Activated CD8-positive, alpha-beta T cell treated with anti-CD3 and anti-CD28 coated beads, Interleukin-2, amount 10 ng/mL, durations not matched to agents 7 days and 5 days (primary cell): ENCODE measurements at regions not wholly inside any gene's neighbourhood (a gene's known extent, or its start where the extent isn't known, plus 50 kb on each side); places are given as distances from the start of the nearest gene placed in this dataset.

Experiments used
- ATAC-seq: fragments of 150-1000 bp; cut with Tn5 transposase; one replicate; pipeline ENCODE4 v1.10.0; 2021; ENCODE audit warnings: moderate library complexity
- CTCF ChIA-PET: fragments of 350-600 bp; sonication (Branson Sonifier 250); formaldehyde crosslinking; loops from one replicate; lab custom pipeline; 2021; ENCODE audit warnings: antibody characterized with exemption; lab: Charles Lee
- POLR2A ChIA-PET: fragments of 350-600 bp; sonication (Branson Sonifier 250); formaldehyde crosslinking; loops from one replicate; lab custom pipeline; 2021; ENCODE audit warnings: antibody characterized with exemption; lab: Charles Lee
- DNase-seq: peaks from one replicate; pipeline ENCODE4 v3.0.0-alpha.2; 2020
- H3K27ac Mint-ChIP-seq: one replicate; pipeline ENCODE4 v1.8.0; 2021; ENCODE audit warnings: mild to moderate bottlenecking, mixed read lengths
- H3K27me3 Mint-ChIP-seq: one replicate; pipeline ENCODE4 v1.8.0; 2021; ENCODE audit warnings: low read depth, mixed read lengths
- H3K36me3 Mint-ChIP-seq: one replicate; pipeline ENCODE4 v1.8.0; 2021; ENCODE audit warnings: low read depth, mixed read lengths
- H3K4me1 Mint-ChIP-seq: one replicate; pipeline ENCODE4 v1.8.0; 2021; ENCODE audit warnings: low read depth, mixed read lengths
- H3K4me3 Mint-ChIP-seq: one replicate; pipeline ENCODE4 v1.8.0; 2021; ENCODE audit warnings: mild to moderate bottlenecking, mixed read lengths
- H3K9me3 Mint-ChIP-seq: one replicate; pipeline ENCODE4 v1.8.0; 2022; ENCODE audit warnings: mixed read lengths; ENCODE audit not compliant: insufficient read depth

- H3K4me1 Mint-ChIP-seq: no peaks in the 10 kb centered on the region
- CTCF ChIA-PET: no interaction called here
- H3K36me3 Mint-ChIP-seq: no peaks in the 10 kb centered on the region
- DNase-seq (no peak), ATAC-seq (no peak)
- POLR2A ChIA-PET: no interaction called here
- no peaks in the 10 kb centered on the region for H3K9me3 Mint-ChIP-seq
- H3K27ac Mint-ChIP-seq: no peak overlapping the region
- no peak overlapping the region for H3K4me3 Mint-ChIP-seq
- H3K27me3 Mint-ChIP-seq: peaks cover 6% of the 10 kb centered on the region
Measured at GRCh38 chr10:78945838-78946237, 122.9 kb upstream of the ZMIZ1 start.

- Mint-ChIP-seq H3K27ac (no peak overlapping the region), H3K36me3 (no peaks in the 10 kb centered on the region), H3K4me3 (no peak overlapping the region), H3K9me3 (no peaks in the 10 kb centered on the region), H3K4me1 (no peaks in the 10 kb centered on the region), H3K27me3 (peaks cover 6% of the 10 kb centered on the region)
- ATAC-seq (no peak), DNase-seq (no peak)
- CTCF ChIA-PET: no interaction called here
- POLR2A ChIA-PET: no interaction called here
Measured at GRCh38 chr10:78947226-78947625, 121.5 kb upstream of the ZMIZ1 start.

DNA sequence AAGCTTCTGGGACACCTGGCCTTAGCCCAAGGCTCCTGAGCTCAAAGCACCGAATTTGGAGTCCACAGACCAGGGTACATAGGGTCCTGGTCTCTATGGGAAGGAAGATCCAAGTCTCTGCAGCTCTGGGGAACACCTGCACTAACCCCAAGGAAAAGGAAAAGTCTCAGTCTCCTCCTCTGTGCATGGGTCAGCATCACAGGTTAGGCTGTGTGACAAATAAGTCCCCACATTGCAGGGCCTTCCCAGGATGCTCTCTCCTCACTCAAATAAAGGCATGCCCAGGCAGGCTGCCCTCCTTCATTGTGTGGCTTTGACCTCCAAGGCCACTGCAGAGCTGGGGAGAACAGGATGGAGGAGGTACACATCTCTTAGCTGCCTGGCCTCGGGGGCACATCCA is 121.0 kb upstream of the ZMIZ1 start:
- no peaks in the 10 kb centered on the region for H3K9me3 Mint-ChIP-seq
- peaks cover 6% of the 10 kb centered on the region for H3K27me3 Mint-ChIP-seq
- no peak overlapping the region for H3K27ac Mint-ChIP-seq
- no peaks in the 10 kb centered on the region for H3K36me3 Mint-ChIP-seq
- DNase-seq (no peak), ATAC-seq (no peak)
- ChIA-PET CTCF (no interaction called here), POLR2A (no interaction called here)
- H3K4me3 Mint-ChIP-seq: no peak overlapping the region
- H3K4me1 Mint-ChIP-seq: no peaks in the 10 kb centered on the region

DNA sequence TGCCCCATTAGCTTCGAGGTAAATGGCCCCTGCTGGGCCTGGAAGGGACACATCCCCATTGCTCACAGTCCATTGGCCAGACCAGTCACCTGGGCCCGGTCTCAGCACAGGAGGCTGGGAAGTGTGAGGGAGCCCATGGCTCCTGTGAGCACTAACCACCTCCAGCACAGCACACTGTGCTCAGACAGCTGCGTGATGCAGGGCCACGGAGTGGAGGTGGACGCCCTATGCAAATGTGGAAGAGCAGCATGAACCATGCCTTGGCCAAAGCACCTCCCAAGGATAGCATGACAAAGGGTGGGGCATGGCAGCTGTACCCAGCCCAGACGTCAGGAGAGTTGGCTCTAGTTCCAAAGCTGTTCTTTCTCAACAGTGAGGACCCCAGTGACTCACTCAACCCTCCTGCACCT is 120.1 kb upstream of the ZMIZ1 start:
- POLR2A ChIA-PET: no interaction called here

GRCh38 chr10:78950656-78951587 is 117.8 kb upstream of the ZMIZ1 start:
- H3K9me3 Mint-ChIP-seq: no peaks in the 10 kb centered on the region
- H3K4me1 Mint-ChIP-seq: no peaks in the 10 kb centered on the region
- DNase-seq (no peak), ATAC-seq (no peak)
- no peaks in the 10 kb centered on the region for H3K27me3 Mint-ChIP-seq
- H3K36me3 Mint-ChIP-seq: no peaks in the 10 kb centered on the region
- ChIA-PET POLR2A (no interaction called here), CTCF (interaction anchor here (0.6 kb wide), 1 partner anchor 244 kb away, joined by 3 read pairs; no protein-coding TSS in a partner anchor)
- H3K4me3 Mint-ChIP-seq: no peak overlapping the region
- H3K27ac Mint-ChIP-seq: no peak overlapping the region

More for the DNA sequence above, 120.1 kb upstream of the ZMIZ1 start:
- Mint-ChIP-seq H3K4me3 (no peak overlapping the region), H3K36me3 (no peaks in the 10 kb centered on the region), H3K9me3 (no peaks in the 10 kb centered on the region), H3K4me1 (no peaks in the 10 kb centered on the region), H3K27me3 (peaks cover 6% of the 10 kb centered on the region), H3K27ac (no peak overlapping the region)
- CTCF ChIA-PET: no interaction called here
- no peak for ATAC-seq
- no peak for DNase-seq

DNA sequence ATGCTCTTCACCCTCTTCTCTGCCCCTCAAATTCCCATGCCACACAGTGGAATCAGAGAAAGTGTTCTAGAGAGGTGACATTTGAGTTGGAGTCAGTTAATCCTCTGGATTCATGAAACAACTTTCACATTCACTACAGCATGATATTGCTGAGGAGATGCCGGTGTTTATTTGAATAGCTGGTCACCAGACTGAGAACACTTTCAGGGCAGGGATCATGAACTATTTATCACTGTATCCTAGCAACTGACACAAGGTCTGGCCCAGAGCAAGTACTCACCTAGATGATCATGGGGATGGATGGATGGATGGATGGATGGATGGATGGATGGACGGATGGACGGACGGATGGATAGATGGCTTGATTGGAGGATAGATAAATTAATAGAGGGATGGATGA is 116.7 kb upstream of the ZMIZ1 start:
- no peak for ATAC-seq
- Mint-ChIP-seq H3K9me3 (no peaks in the 10 kb centered on the region), H3K27me3 (no peaks in the 10 kb centered on the region), H3K27ac (no peak overlapping the region), H3K36me3 (no peaks in the 10 kb centered on the region), H3K4me3 (no peak overlapping the region), H3K4me1 (no peaks in the 10 kb centered on the region)
- ChIA-PET POLR2A (no interaction called here), CTCF (interaction anchor here (1.1 kb wide), 1 partner anchor 243 kb away, joined by 3 read pairs; no protein-coding TSS in a partner anchor)
- no peak for DNase-seq

GRCh38 chr10:78952686-78953085 is 116.1 kb upstream of the ZMIZ1 start:
- H3K9me3 Mint-ChIP-seq: no peaks in the 10 kb centered on the region
- H3K27me3 Mint-ChIP-seq: no peaks in the 10 kb centered on the region
- ChIA-PET CTCF (interaction anchor here (1.1 kb wide), 1 partner anchor 242 kb away, joined by 3 read pairs; no protein-coding TSS in a partner anchor), POLR2A (interaction anchor here (0.9 kb wide), 1 partner anchor 69 kb away, joined by 3 read pairs; no protein-coding TSS in a partner anchor)
- H3K4me1 Mint-ChIP-seq: no peaks in the 10 kb centered on the region
- no peak overlapping the region for H3K4me3 Mint-ChIP-seq
- no peak overlapping the region for H3K27ac Mint-ChIP-seq
- no peaks in the 10 kb centered on the region for H3K36me3 Mint-ChIP-seq
- DNase-seq (no peak), ATAC-seq (no peak)

DNA sequence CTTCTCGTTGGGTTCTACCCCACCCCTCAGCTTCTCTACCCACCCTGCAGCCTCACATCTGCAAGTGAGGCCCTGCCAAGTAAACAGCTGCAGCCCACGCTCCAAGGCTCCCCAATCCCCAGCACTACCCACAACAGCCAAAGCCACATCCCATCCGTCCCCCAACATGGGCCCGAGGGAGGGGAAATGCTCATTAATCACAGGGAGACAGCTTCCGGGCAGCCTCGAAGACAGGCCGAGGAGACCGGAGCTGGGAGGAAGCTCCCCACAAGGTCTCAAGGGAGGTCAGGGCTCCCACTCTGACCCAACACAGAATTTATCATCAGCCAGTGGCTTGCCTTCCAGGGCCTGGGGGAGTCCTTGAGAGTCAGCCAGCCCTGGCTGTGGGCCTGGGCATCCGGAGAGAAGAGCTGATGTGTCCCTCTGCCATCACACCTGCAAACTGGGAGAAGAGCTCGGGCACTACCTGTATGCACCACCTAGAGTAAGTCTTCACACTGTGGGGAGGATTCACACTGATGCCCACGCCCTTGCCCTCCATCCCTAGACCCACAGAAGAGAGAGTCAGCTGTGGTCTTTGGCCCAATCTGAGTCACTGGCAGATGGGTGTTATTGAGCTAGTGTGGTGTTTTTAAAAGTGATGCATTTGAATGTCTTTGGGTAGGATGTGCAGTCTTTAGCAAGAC is 115.5 kb upstream of the ZMIZ1 start:
- DNase-seq (no peak), ATAC-seq (no peak)
- Mint-ChIP-seq H3K27ac (no peak overlapping the region), H3K9me3 (no peaks in the 10 kb centered on the region), H3K4me1 (no peaks in the 10 kb centered on the region), H3K27me3 (no peaks in the 10 kb centered on the region), H3K4me3 (no peak overlapping the region), H3K36me3 (no peaks in the 10 kb centered on the region)
- ChIA-PET POLR2A (interaction anchor here (0.9 kb wide), 1 partner anchor 69 kb away, joined by 3 read pairs; no protein-coding TSS in a partner anchor), CTCF (interaction anchor here (0.7 to 1.1 kb wide), 3 partner anchors 22 to 242 kb away, joined by 3 to 4 read pairs (median 4); no protein-coding TSS in a partner anchor)

DNA sequence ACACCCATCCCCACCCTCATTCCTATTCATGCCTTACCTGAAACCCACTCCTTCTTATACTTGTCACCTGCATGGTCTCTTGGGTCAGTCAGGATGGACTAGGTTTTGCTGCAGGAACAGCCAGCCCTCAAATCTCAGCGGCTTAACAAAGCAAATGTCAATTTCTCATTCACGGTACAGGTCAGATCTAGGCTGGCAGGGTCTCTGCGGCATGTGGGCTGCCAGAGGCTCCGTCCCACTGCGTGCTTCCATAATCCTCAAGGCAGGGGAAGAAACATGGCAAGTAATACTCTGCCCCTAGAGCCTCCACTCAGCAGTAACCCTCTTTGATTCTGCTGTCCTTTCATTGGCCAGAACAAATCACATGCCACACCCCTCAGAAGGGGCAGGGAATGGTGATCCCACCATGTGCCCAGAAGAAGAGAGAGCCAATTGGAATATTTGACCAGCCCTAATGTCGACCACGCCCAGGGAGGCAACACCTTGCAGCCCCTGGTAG is 114.9 kb upstream of the ZMIZ1 start:
- no peak overlapping the region for H3K27ac Mint-ChIP-seq
- ATAC-seq: no peak
- no peaks in the 10 kb centered on the region for H3K27me3 Mint-ChIP-seq
- H3K4me1 Mint-ChIP-seq: no peaks in the 10 kb centered on the region
- ChIA-PET CTCF (interaction anchor here (0.7 to 1.2 kb wide), 3 partner anchors 15 to 242 kb away, joined by 4 read pairs; no protein-coding TSS in a partner anchor), POLR2A (no interaction called here)
- no peak overlapping the region for H3K4me3 Mint-ChIP-seq
- DNase-seq: no peak
- no peaks in the 10 kb centered on the region for H3K36me3 Mint-ChIP-seq
- no peaks in the 10 kb centered on the region for H3K9me3 Mint-ChIP-seq

- Mint-ChIP-seq H3K4me1 (no peaks in the 10 kb centered on the region), H3K4me3 (no peak overlapping the region), H3K27me3 (no peaks in the 10 kb centered on the region), H3K36me3 (no peaks in the 10 kb centered on the region), H3K9me3 (no peaks in the 10 kb centered on the region), H3K27ac (no peak overlapping the region)
- ChIA-PET POLR2A (no interaction called here), CTCF (interaction anchor here (1.2 kb wide), 1 partner anchor 14 kb away, joined by 4 read pairs; no protein-coding TSS in a partner anchor)
- ATAC-seq (no peak), DNase-seq (no peak)
Measured at GRCh38 chr10:78954689-78955088, 114.1 kb upstream of the ZMIZ1 start.

- no peaks in the 10 kb centered on the region for H3K27me3 Mint-ChIP-seq
- ATAC-seq (no peak), DNase-seq (no peak)
- no peaks in the 10 kb centered on the region for H3K36me3 Mint-ChIP-seq
- no peaks in the 10 kb centered on the region for H3K4me1 Mint-ChIP-seq
- POLR2A ChIA-PET: no interaction called here
- H3K27ac Mint-ChIP-seq: no peak overlapping the region
- no peaks in the 10 kb centered on the region for H3K9me3 Mint-ChIP-seq
- no peak overlapping the region for H3K4me3 Mint-ChIP-seq
- CTCF ChIA-PET: interaction anchor here (1.2 kb wide), 1 partner anchor 14 kb away, joined by 4 read pairs; no protein-coding TSS in a partner anchor
Measured at GRCh38 chr10:78955206-78955605, 113.6 kb upstream of the ZMIZ1 start.
